ENCODE measurements at regions not wholly inside any gene's neighbourhood (a gene's known extent, or its start where the extent isn't known, plus 50 kb on each side); places are given as distances from the start of the nearest gene placed in this dataset.

GRCh38 chr21:41031701-41032220 lies 136.2 kb upstream of the BACE2 start:
- no peak for TF ChIP-seq CTCF (IDR thresholded peaks at IDR 0.05)
- TF ChIP-seq POLR2A (IDR thresholded peaks at IDR 0.05) = no peak

All from Peyer's patch (tissue), 4 donors.